ENCODE measurements at regions not wholly inside any gene's neighbourhood (a gene's known extent, or its start where the extent isn't known, plus 50 kb on each side); places are given as distances from the start of the nearest gene placed in this dataset.
"Not testable (repeated sequence)": the region's sequence is repeated elsewhere in the genome, so short reads cannot be mapped to it uniquely, and the experiment has no call there.

- not testable (repeated sequence) for DNase-seq (ENCODE audit: extremely low read depth in 1 of 2, low read depth in 1 of 2)
Measured at GRCh38 chr1:121048769-121049443, 135.2 kb downstream of the FAM72B start.

GRCh38 chr1:121050097-121050496 is 134.0 kb downstream of the FAM72B start:
- DNase-seq (ENCODE audit: extremely low read depth in 1 of 2, low read depth in 1 of 2) = not testable (repeated sequence)

GRCh38 chr1:121051161-121051790 is 132.9 kb downstream of the FAM72B start:
- not testable (repeated sequence) for DNase-seq (ENCODE audit: extremely low read depth in 1 of 2, low read depth in 1 of 2)

- DNase-seq (ENCODE audit: extremely low read depth in 1 of 2, low read depth in 1 of 2) = not testable (repeated sequence)
Measured at GRCh38 chr1:121052081-121052660, 132.0 kb downstream of the FAM72B start.

- DNase-seq (ENCODE audit: extremely low read depth in 1 of 2, low read depth in 1 of 2) = not testable (repeated sequence)
Measured at GRCh38 chr1:121054928-121055327, 129.2 kb downstream of the FAM72B start.

GRCh38 chr1:121066925-121067324 is 117.2 kb downstream of the FAM72B start:
- DNase-seq (ENCODE audit: extremely low read depth in 1 of 2, low read depth in 1 of 2) = not testable (repeated sequence)

- not testable (repeated sequence) for DNase-seq (ENCODE audit: extremely low read depth in 1 of 2, low read depth in 1 of 2)
Measured at GRCh38 chr1:121068738-121069499, 115.2 kb downstream of the FAM72B start.

- not testable (repeated sequence) for DNase-seq (ENCODE audit: extremely low read depth in 1 of 2, low read depth in 1 of 2)
Measured at GRCh38 chr1:121073852-121074251, 110.3 kb downstream of the FAM72B start.

GRCh38 chr1:121075254-121075805 is 108.8 kb downstream of the FAM72B start:
- DNase-seq (ENCODE audit: extremely low read depth in 1 of 2, low read depth in 1 of 2) = not testable (repeated sequence)

- DNase-seq (ENCODE audit: extremely low read depth in 1 of 2, low read depth in 1 of 2) = not testable (repeated sequence)
Measured at GRCh38 chr1:121076674-121077073, 107.5 kb downstream of the FAM72B start.

GRCh38 chr1:121079655-121080054 is 104.5 kb downstream of the FAM72B start:
- not testable (repeated sequence) for DNase-seq (ENCODE audit: extremely low read depth in 1 of 2, low read depth in 1 of 2)

GRCh38 chr1:121080197-121080903 is 103.8 kb downstream of the FAM72B start:
- DNase-seq (ENCODE audit: extremely low read depth in 1 of 2, low read depth in 1 of 2) = peak; percentile 3 to 22

- DNase-seq (ENCODE audit: extremely low read depth in 1 of 2, low read depth in 1 of 2) = not testable (repeated sequence)
Measured at GRCh38 chr1:121080904-121081264, 103.3 kb downstream of the FAM72B start.

GRCh38 chr1:121081625-121082199 is 102.4 kb downstream of the FAM72B start:
- not testable (repeated sequence) for DNase-seq (ENCODE audit: extremely low read depth in 1 of 2, low read depth in 1 of 2)

- not testable (repeated sequence) for DNase-seq (ENCODE audit: extremely low read depth in 1 of 2, low read depth in 1 of 2)
Measured at GRCh38 chr1:121082995-121083394, 101.1 kb downstream of the FAM72B start.

GRCh38 chr1:121086249-121086648 is 97.9 kb downstream of the FAM72B start:
- DNase-seq (ENCODE audit: extremely low read depth in 1 of 2, low read depth in 1 of 2) = not testable (repeated sequence)

GRCh38 chr1:121087221-121087620 is 96.9 kb downstream of the FAM72B start:
- DNase-seq (ENCODE audit: extremely low read depth in 1 of 2, low read depth in 1 of 2) = not testable (repeated sequence)

GRCh38 chr1:121088568-121088967 is 95.6 kb downstream of the FAM72B start:
- DNase-seq (ENCODE audit: extremely low read depth in 1 of 2, low read depth in 1 of 2) = not testable (repeated sequence)

- not testable (repeated sequence) for DNase-seq (ENCODE audit: extremely low read depth in 1 of 2, low read depth in 1 of 2)
Measured at GRCh38 chr1:121092329-121092968, 91.7 kb downstream of the FAM72B start.
